ENCODE measurements at regions not wholly inside any gene's neighbourhood (a gene's known extent, or its start where the extent isn't known, plus 50 kb on each side); places are given as distances from the start of the nearest gene placed in this dataset.

- no peaks in the 10 kb centered on the region for H3K36me3 Mint-ChIP-seq (ENCODE audit: unreplicated experiment)
- TF ChIP-seq CTCF (IDR thresholded peaks at IDR 0.05) = no peak
- H3K4me3 Mint-ChIP-seq (ENCODE audit: unreplicated experiment) = no peak overlapping the region
- no peak for DNase-seq (ENCODE audit: extremely low spot score, unreplicated experiment)
- peaks cover 39% of the 10 kb centered on the region for H3K27me3 Mint-ChIP-seq (ENCODE audit: unreplicated experiment)
- H3K9me3 Mint-ChIP-seq (ENCODE audit: unreplicated experiment) = no peaks in the 10 kb centered on the region
- H3K4me1 Mint-ChIP-seq (ENCODE audit: unreplicated experiment) = no peaks in the 10 kb centered on the region
- no peak overlapping the region for H3K27ac Mint-ChIP-seq (ENCODE audit: unreplicated experiment)
Measured at GRCh38 chr10:71135236-71135635, 77.1 kb upstream of the UNC5B start.

GRCh38 chr10:71136036-71136721 is 76.2 kb upstream of the UNC5B start:
- Mint-ChIP-seq H3K4me1 (ENCODE audit: unreplicated experiment) (no peaks in the 10 kb centered on the region), H3K4me3 (ENCODE audit: unreplicated experiment) (no peak overlapping the region), H3K27me3 (ENCODE audit: unreplicated experiment) (peaks cover 35% of the 10 kb centered on the region)

GRCh38 chr10:71137701-71138100 is 74.7 kb upstream of the UNC5B start:
- H3K36me3 Mint-ChIP-seq (ENCODE audit: unreplicated experiment) = no peaks in the 10 kb centered on the region
- no peak for DNase-seq (ENCODE audit: extremely low spot score, unreplicated experiment)
- H3K4me1 Mint-ChIP-seq (ENCODE audit: unreplicated experiment) = no peaks in the 10 kb centered on the region
- peaks cover 32% of the 10 kb centered on the region for H3K27me3 Mint-ChIP-seq (ENCODE audit: unreplicated experiment)
- H3K4me3 Mint-ChIP-seq (ENCODE audit: unreplicated experiment) = no peak overlapping the region
- H3K9me3 Mint-ChIP-seq (ENCODE audit: unreplicated experiment) = no peaks in the 10 kb centered on the region
- TF ChIP-seq CTCF (IDR thresholded peaks at IDR 0.05) = no peak
- H3K27ac Mint-ChIP-seq (ENCODE audit: unreplicated experiment) = no peak overlapping the region

More at GRCh38 chr10:71136036-71136721, 76.2 kb upstream of the UNC5B start:
- Mint-ChIP-seq H3K27ac (ENCODE audit: unreplicated experiment) (no peak overlapping the region), H3K9me3 (ENCODE audit: unreplicated experiment) (no peaks in the 10 kb centered on the region), H3K36me3 (ENCODE audit: unreplicated experiment) (no peaks in the 10 kb centered on the region)
- TF ChIP-seq CTCF (IDR thresholded peaks at IDR 0.05) = no peak
- DNase-seq (ENCODE audit: extremely low spot score, unreplicated experiment) = peak; percentile 76

GRCh38 chr10:71138166-71138830 is 74.1 kb upstream of the UNC5B start:
- no peak for TF ChIP-seq CTCF (IDR thresholded peaks at IDR 0.05)
- Mint-ChIP-seq H3K36me3 (ENCODE audit: unreplicated experiment) (no peaks in the 10 kb centered on the region), H3K9me3 (ENCODE audit: unreplicated experiment) (no peaks in the 10 kb centered on the region), H3K27me3 (ENCODE audit: unreplicated experiment) (peaks cover 29% of the 10 kb centered on the region), H3K4me3 (ENCODE audit: unreplicated experiment) (no peak overlapping the region), H3K4me1 (ENCODE audit: unreplicated experiment) (no peaks in the 10 kb centered on the region), H3K27ac (ENCODE audit: unreplicated experiment) (no peak overlapping the region)
- DNase-seq (ENCODE audit: extremely low spot score, unreplicated experiment) = peak; percentile 70

- TF ChIP-seq CTCF (IDR thresholded peaks at IDR 0.05) = no peak
- Mint-ChIP-seq H3K4me3 (ENCODE audit: unreplicated experiment) (no peak overlapping the region), H3K27ac (ENCODE audit: unreplicated experiment) (no peak overlapping the region), H3K4me1 (ENCODE audit: unreplicated experiment) (no peaks in the 10 kb centered on the region), H3K9me3 (ENCODE audit: unreplicated experiment) (no peaks in the 10 kb centered on the region), H3K36me3 (ENCODE audit: unreplicated experiment) (no peaks in the 10 kb centered on the region), H3K27me3 (ENCODE audit: unreplicated experiment) (peaks cover 30% of the 10 kb centered on the region)
- DNase-seq (ENCODE audit: extremely low spot score, unreplicated experiment) = peak; percentile 57
Measured at GRCh38 chr10:71141528-71141927, 70.8 kb upstream of the UNC5B start.

Data from osteocyte (in vitro differentiated cells).